ENCODE measurements at regions not wholly inside any gene's neighbourhood (a gene's known extent, or its start where the extent isn't known, plus 50 kb on each side); places are given as distances from the start of the nearest gene placed in this dataset.

GRCh38 chr13:90562443-90562842 is 785.0 kb upstream of the MIR17HG start:
- TF ChIP-seq CTCF (conservative IDR thresholded peaks at IDR 0.05; ENCODE audit: low read depth in 2 of 2) (no peak), POLR2AphosphoS5 (IDR thresholded peaks at IDR 0.05; ENCODE audit: low read depth) (no peak), EZH2 (IDR thresholded peaks at IDR 0.05; ENCODE audit: low read depth, unreplicated experiment) (no peak), EZH2phosphoT487 (IDR thresholded peaks at IDR 0.05; ENCODE audit: unreplicated experiment) (no peak), JUNB (IDR thresholded peaks at IDR 0.05; ENCODE audit: unreplicated experiment) (no peak), REST (IDR thresholded peaks at IDR 0.05; ENCODE audit: unreplicated experiment) (no peak), ZNF462 (CRISPR knock-in tag; IDR thresholded peaks at IDR 0.05) (no peak), STAT1 (IDR thresholded peaks at IDR 0.05; ENCODE audit: unreplicated experiment) (no peak), ETS1 (IDR thresholded peaks at IDR 0.05) (no peak), CREB1 (CRISPR knock-in tag; IDR thresholded peaks at IDR 0.05; ENCODE audit: low read depth) (no peak)

Measured in GM23338 (cell line).